ENCODE measurements at regions not wholly inside any gene's neighbourhood (a gene's known extent, or its start where the extent isn't known, plus 50 kb on each side); places are given as distances from the start of the nearest gene placed in this dataset.

GRCh38 chr21:32216293-32216692 lies 62.6 kb downstream of the MIS18A start:
- Histone ChIP-seq H3K27ac (ENCODE audit: extremely low read depth, low read depth, low read length) (no peak overlapping the region), H3K9me3 (replicated peaks; ENCODE audit: control insufficient read depth, insufficient read depth, low read depth, low read length) (no peaks in the 10 kb centered on the region), H3K4me1 (replicated peaks in 1 of 2; ENCODE audit: control insufficient read depth in 2 of 2, insufficient read depth in 2 of 2, low read length in 2 of 2) (no peaks in the 10 kb centered on the region; a peak in 1 of 5 replicates), H3K4me3 (no peak overlapping the region), H3K4me2 (ENCODE audit: insufficient read depth, low read length) (no peak overlapping the region), H2AFZ (ENCODE audit: low read depth, low read length) (no peak overlapping the region), H3K79me2 (ENCODE audit: control insufficient read depth, insufficient read depth, low read length) (no peaks in the 10 kb centered on the region), H3K27me3 (ENCODE audit: control insufficient read depth in 2 of 2, insufficient read depth in 2 of 2, low read length in 2 of 2) (peaks cover 2 to 12% of the 10 kb centered on the region in 2 experiments; a peak in 3 of 5 replicates), H3K9me1 (ENCODE audit: control insufficient read depth, insufficient read depth, low read length) (no peaks in the 10 kb centered on the region), H4K20me1 (replicated peaks; ENCODE audit: control insufficient read depth, insufficient read depth, low read length) (no peaks in the 10 kb centered on the region), H3K9ac (ENCODE audit: insufficient read depth in 1 of 2, low read depth in 2 of 2, low read length in 2 of 2) (no peak overlapping the region), H3K36me3 (ENCODE audit: control insufficient read depth, insufficient read depth, low read length) (no peaks in the 10 kb centered on the region)
- ChIA-PET POLR2A (interaction anchor here (0.7 kb wide), 1 partner anchor 945 kb away, joined by 3 read pairs; no protein-coding TSS in a partner anchor), CTCF (ENCODE audit: low intra/inter-chr PET ratio) (no interaction called here)
- TF ChIP-seq ZNF717 (CRISPR knock-in tag; IDR thresholded peaks at IDR 0.05) (no peak), PTBP1 (IDR thresholded peaks at IDR 0.05; ENCODE audit: low read depth, low read length) (no peak)
- BruUV-seq (replicated peaks), result no TSS peak
- in situ Hi-C loops (cut with MboI) (no loop called here), intact Hi-C loops (cut with micrococcal nuclease) (no loop called here)
- no peak for ATAC-seq
- DNase-seq (ENCODE audit: extremely low read depth in 1 of 4, low spot score in 3 of 4), result no peak
- FAIRE-seq, result no peak

GRCh38 chr21:32215306-32215685 lies 63.6 kb downstream of the MIS18A start:
- no TSS peak for BruUV-seq (replicated peaks)
- WGBS (ENCODE audit: insufficient coverage, low coverage, missing lambda C conversion rate), result 0% methylated on average over 5 of the region's 5 CpGs
- ATAC-seq (no peak), FAIRE-seq (no peak), DNase-seq (ENCODE audit: extremely low read depth in 1 of 4, low spot score in 3 of 4) (no peak)
- ChIA-PET CTCF (ENCODE audit: low intra/inter-chr PET ratio) (no interaction called here), POLR2A (interaction anchor here (0.6 kb wide), 1 partner anchor 1629 kb away, joined by 3 read pairs; no protein-coding TSS in a partner anchor)
- H3K4me2 ChIP-seq (ENCODE audit: insufficient read depth, low read length), result no peak overlapping the region
- peaks cover 5 to 12% of the 10 kb centered on the region in 2 experiments; a peak in 3 of 5 replicates for H3K27me3 ChIP-seq (ENCODE audit: control insufficient read depth in 2 of 2, insufficient read depth in 2 of 2, low read length in 2 of 2)
- H2AFZ ChIP-seq (ENCODE audit: low read depth, low read length), result no peak overlapping the region
- H3K9ac ChIP-seq (ENCODE audit: insufficient read depth in 1 of 2, low read depth in 2 of 2, low read length in 2 of 2), result no peak overlapping the region
- no peaks in the 10 kb centered on the region for H3K9me3 ChIP-seq (replicated peaks; ENCODE audit: control insufficient read depth, insufficient read depth, low read depth, low read length)
- no peaks in the 10 kb centered on the region; a peak in 1 of 5 replicates for H3K4me1 ChIP-seq (replicated peaks in 1 of 2; ENCODE audit: control insufficient read depth in 2 of 2, insufficient read depth in 2 of 2, low read length in 2 of 2)
- no peaks in the 10 kb centered on the region for H3K79me2 ChIP-seq (ENCODE audit: control insufficient read depth, insufficient read depth, low read length)
- no peaks in the 10 kb centered on the region for H4K20me1 ChIP-seq (replicated peaks; ENCODE audit: control insufficient read depth, insufficient read depth, low read length)
- H3K36me3 ChIP-seq (ENCODE audit: control insufficient read depth, insufficient read depth, low read length), result no peaks in the 10 kb centered on the region
- H3K9me1 ChIP-seq (ENCODE audit: control insufficient read depth, insufficient read depth, low read length), result no peaks in the 10 kb centered on the region
- no peak overlapping the region for H3K4me3 ChIP-seq
- no peak overlapping the region for H3K27ac ChIP-seq (ENCODE audit: extremely low read depth, low read depth, low read length)
- intact Hi-C loops (cut with micrococcal nuclease) (no loop called here), in situ Hi-C loops (cut with MboI) (no loop called here)
- TF ChIP-seq HMGN3 (IDR thresholded peaks at IDR 0.05; ENCODE audit: borderline replicate concordance, extremely low read depth, insufficient read length, low read depth, low read length), result no peak
- no peak for TF ChIP-seq RAD21 (CRISPR knock-in tag; conservative IDR thresholded peaks at IDR 0.05 in 1 of 2, IDR thresholded peaks at IDR 0.05 in 1 of 2)
- no peak for TF ChIP-seq FOXA1 (IDR thresholded peaks at IDR 0.05; ENCODE audit: borderline replicate concordance)
- no peak for TF ChIP-seq FOXP1 (CRISPR knock-in tag; IDR thresholded peaks at IDR 0.05)
- no peak for TF ChIP-seq FUS (optimal IDR thresholded peaks at IDR 0.05; ENCODE audit: low read depth, low read length)
- no peak for TF ChIP-seq ZKSCAN8 (CRISPR knock-in tag; IDR thresholded peaks at IDR 0.05)
- no peak for TF ChIP-seq ATF7 (IDR thresholded peaks at IDR 0.05)
- TF ChIP-seq ZFP1 (CRISPR knock-in tag; IDR thresholded peaks at IDR 0.05), result no peak
- TF ChIP-seq CREB3 (tag; conservative IDR thresholded peaks at IDR 0.05; ENCODE audit: low read depth), result no peak
- TF ChIP-seq ELK3 (CRISPR knock-in tag; IDR thresholded peaks at IDR 0.05), result no peak
- TF ChIP-seq DNMT1 (IDR thresholded peaks at IDR 0.05), result no peak
- TF ChIP-seq RFX1 (IDR thresholded peaks at IDR 0.05), result no peak
- no peak for TF ChIP-seq HINFP (tag; conservative IDR thresholded peaks at IDR 0.05; ENCODE audit: low read depth)
